ENCODE measurements at regions not wholly inside any gene's neighbourhood (a gene's known extent, or its start where the extent isn't known, plus 50 kb on each side); places are given as distances from the start of the nearest gene placed in this dataset.

DNA sequence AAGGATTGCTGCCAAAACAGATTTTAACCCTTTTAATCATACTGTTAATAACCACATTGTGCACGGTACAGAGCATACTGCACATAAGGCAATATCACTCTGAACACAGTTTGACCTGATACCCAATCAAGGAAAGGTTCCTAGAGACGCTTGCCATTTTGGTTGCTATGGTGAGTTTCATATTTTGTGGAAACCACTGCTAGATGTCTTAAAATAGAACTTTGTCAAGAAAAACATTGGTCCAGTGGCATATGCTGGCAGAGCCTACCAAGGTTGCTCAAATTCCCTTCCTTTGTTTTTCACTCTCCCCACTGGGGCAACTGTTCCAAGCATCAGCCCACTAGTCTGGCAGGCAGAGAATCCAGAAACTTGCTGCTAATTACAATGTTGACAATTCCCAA, 114.8 kb upstream of the DPYD start:
- TF ChIP-seq, protein P1, sequence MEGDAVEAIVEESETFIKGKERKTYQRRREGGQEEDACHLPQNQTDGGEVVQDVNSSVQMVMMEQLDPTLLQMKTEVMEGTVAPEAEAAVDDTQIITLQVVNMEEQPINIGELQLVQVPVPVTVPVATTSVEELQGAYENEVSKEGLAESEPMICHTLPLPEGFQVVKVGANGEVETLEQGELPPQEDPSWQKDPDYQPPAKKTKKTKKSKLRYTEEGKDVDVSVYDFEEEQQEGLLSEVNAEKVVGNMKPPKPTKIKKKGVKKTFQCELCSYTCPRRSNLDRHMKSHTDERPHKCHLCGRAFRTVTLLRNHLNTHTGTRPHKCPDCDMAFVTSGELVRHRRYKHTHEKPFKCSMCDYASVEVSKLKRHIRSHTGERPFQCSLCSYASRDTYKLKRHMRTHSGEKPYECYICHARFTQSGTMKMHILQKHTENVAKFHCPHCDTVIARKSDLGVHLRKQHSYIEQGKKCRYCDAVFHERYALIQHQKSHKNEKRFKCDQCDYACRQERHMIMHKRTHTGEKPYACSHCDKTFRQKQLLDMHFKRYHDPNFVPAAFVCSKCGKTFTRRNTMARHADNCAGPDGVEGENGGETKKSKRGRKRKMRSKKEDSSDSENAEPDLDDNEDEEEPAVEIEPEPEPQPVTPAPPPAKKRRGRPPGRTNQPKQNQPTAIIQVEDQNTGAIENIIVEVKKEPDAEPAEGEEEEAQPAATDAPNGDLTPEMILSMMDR (IDR thresholded peaks at IDR 0.05): no peak
- TF ChIP-seq EZH2 (IDR thresholded peaks at IDR 0.05): no peak
- TF ChIP-seq EZH2phosphoT487 (IDR thresholded peaks at IDR 0.05): no peak

Data from neural progenitor cell (in vitro differentiated cells).